CD4-positive, alpha-beta memory T cell (primary cell): ENCODE measurements at regions not wholly inside any gene's neighbourhood (a gene's known extent, or its start where the extent isn't known, plus 50 kb on each side); places are given as distances from the start of the nearest gene placed in this dataset.

Experiments
- CTCF ChIA-PET: fragments of 350-600 bp; sonication (Branson Sonifier 250); formaldehyde crosslinking; loops from one replicate; lab custom pipeline; 2021; ENCODE audit warnings: inconsistent platforms; ENCODE audit not compliant: partially characterized antibody; lab: Charles Lee
- POLR2A ChIA-PET: fragments of 350-600 bp; sonication (Branson Sonifier 250); formaldehyde crosslinking; loops from one replicate; lab custom pipeline; 2021; ENCODE audit not compliant: partially characterized antibody; lab: Charles Lee
- DNase-seq, 5 donors: peaks; one replicate each; pipeline versions ENCODE4 v3.0.0 to v3.0.0-alpha.2; 2020 to 2022; ENCODE audit warnings: mixed read lengths in 1 of 5
- H3K27ac ChIP-seq: one replicate; pipeline ENCODE4 v1.7.0; 2013; ENCODE audit warnings: low read depth, low read length
- H3K27me3 ChIP-seq: 2 replicates; pipeline ENCODE4 v1.7.0; 2013; ENCODE audit warnings: mild to moderate bottlenecking, low read length, moderate library complexity; ENCODE audit not compliant: insufficient read depth
- H3K36me3 ChIP-seq: 2 replicates; pipeline ENCODE4 v1.7.0; 2013; ENCODE audit warnings: mild to moderate bottlenecking, low read length, moderate library complexity; ENCODE audit not compliant: insufficient read depth
- H3K4me1 ChIP-seq: 2 replicates; pipeline ENCODE4 v1.7.0; 2013; ENCODE audit warnings: mild to moderate bottlenecking, low read length, moderate library complexity; ENCODE audit not compliant: insufficient read depth
- H3K4me3 ChIP-seq, 2 donors: one replicate each; pipeline ENCODE4 v1.7.0; 2013; ENCODE audit warnings: low read length in 2 of 2, mild to moderate bottlenecking in 1 of 2
- H3K9me3 ChIP-seq, 2 donors: one replicate each; pipeline ENCODE4 v1.7.0; 2013; ENCODE audit warnings: low read length in 2 of 2, control low read depth in 1 of 2; ENCODE audit not compliant: control insufficient read depth in 1 of 2
- H3K27ac Mint-ChIP-seq, 7 donors: one replicate each; pipeline ENCODE4 v1.8.0; 2020 to 2021; ENCODE audit warnings: mixed read lengths in 7 of 7, mild to moderate bottlenecking in 6 of 7, inconsistent platforms in 3 of 7, moderate library complexity in 3 of 7
- H3K27me3 Mint-ChIP-seq, 2 donors: one replicate each; pipeline ENCODE4 v1.8.0; 2020 to 2021; ENCODE audit warnings: mixed read lengths in 2 of 2
- H3K36me3 Mint-ChIP-seq, 2 donors: one replicate each; pipeline ENCODE4 v1.8.0; 2020 to 2021; ENCODE audit warnings: mixed read lengths in 2 of 2, inconsistent platforms in 1 of 2, mild to moderate bottlenecking in 1 of 2
- H3K4me1 Mint-ChIP-seq, 4 donors: one replicate each; pipeline ENCODE4 v1.8.0; 2020 to 2021; ENCODE audit warnings: mixed read lengths in 4 of 4, mild to moderate bottlenecking in 1 of 4
- H3K4me3 Mint-ChIP-seq, 8 donors: one replicate each; pipeline ENCODE4 v1.8.0; 2020 to 2021; ENCODE audit warnings: mixed read lengths in 8 of 8, mild to moderate bottlenecking in 7 of 8, moderate library complexity in 6 of 8, inconsistent platforms in 3 of 8
- H3K9me3 Mint-ChIP-seq, 8 donors: one replicate each; pipeline ENCODE4 v1.8.0; 2020 to 2021; ENCODE audit warnings: mixed read lengths in 8 of 8, mild to moderate bottlenecking in 5 of 8, inconsistent platforms in 3 of 8, moderate library complexity in 1 of 8
- intact Hi-C: fragments of 100-400 bp; cut with micrococcal nuclease; formaldehyde crosslinking; loops from one replicate; pipeline ENCODE4 v1.15.1; 2023

DNA sequence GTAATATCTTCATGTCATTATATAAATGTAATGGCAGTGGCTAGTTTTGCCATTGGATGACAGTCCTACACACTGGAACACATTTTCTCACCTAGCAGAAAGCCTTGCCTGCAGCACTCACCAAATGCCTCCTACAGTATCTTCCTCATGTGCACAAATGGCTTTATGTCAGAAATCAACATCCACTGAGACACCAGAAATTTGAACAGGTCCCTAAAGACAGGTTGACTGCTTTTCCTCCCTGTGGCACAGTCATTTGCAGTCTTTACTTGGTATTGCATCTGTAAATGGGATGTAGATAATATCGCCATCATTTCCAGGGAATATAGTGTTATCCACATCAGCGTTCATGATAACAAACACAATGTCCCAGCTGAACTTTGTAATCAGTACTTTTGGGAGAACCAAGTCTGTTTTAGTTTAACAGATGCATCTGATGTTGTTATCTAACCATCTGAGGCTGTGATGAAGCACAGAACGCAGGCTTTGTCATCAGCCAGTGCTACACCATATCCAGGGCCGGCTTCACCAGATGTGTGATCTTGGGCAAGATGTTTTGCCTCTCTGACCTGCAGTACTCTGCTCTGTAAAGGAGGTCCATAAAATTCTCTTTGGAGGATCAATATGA, 83.9 kb upstream of the TAS2R1 start:
- no peak overlapping the region for H3K27ac Mint-ChIP-seq
- H3K4me1 Mint-ChIP-seq: no peaks in the 10 kb centered on the region
- H3K27me3 Mint-ChIP-seq: peaks cover 0 to 1% of the 10 kb centered on the region in 2 donors
- no peak overlapping the region for H3K4me3 Mint-ChIP-seq
- Histone ChIP-seq H3K27ac (no peak overlapping the region), H3K4me1 (no peaks in the 10 kb centered on the region), H3K9me3 (no peaks in the 10 kb centered on the region), H3K4me3 (no peak overlapping the region), H3K36me3 (no peaks in the 10 kb centered on the region), H3K27me3 (no peaks in the 10 kb centered on the region)
- no peak for DNase-seq
- ChIA-PET CTCF (no interaction called here), POLR2A (no interaction called here)
- intact Hi-C loops: no loop called here
- H3K9me3 Mint-ChIP-seq: peaks cover 0 to 9% (median 6%) of the 10 kb centered on the region in 8 donors
- no peaks in the 10 kb centered on the region for H3K36me3 Mint-ChIP-seq

GRCh38 chr5:9713356-9713755, 83.2 kb upstream of the TAS2R1 start:
- Histone ChIP-seq H3K9me3 (no peaks in the 10 kb centered on the region), H3K27me3 (no peaks in the 10 kb centered on the region), H3K27ac (no peak overlapping the region), H3K36me3 (no peaks in the 10 kb centered on the region), H3K4me3 (no peak overlapping the region), H3K4me1 (no peaks in the 10 kb centered on the region)
- Mint-ChIP-seq H3K4me3 (no peak overlapping the region), H3K27ac (no peak overlapping the region), H3K27me3 (peaks cover 0 to 1% of the 10 kb centered on the region in 2 donors), H3K36me3 (no peaks in the 10 kb centered on the region), H3K4me1 (no peaks in the 10 kb centered on the region), H3K9me3 (peaks cover 0 to 13% (median 7%) of the 10 kb centered on the region in 8 donors)
- POLR2A ChIA-PET: no interaction called here
- intact Hi-C loops: no loop called here
- CTCF ChIA-PET: no interaction called here
- no peak for DNase-seq

DNA sequence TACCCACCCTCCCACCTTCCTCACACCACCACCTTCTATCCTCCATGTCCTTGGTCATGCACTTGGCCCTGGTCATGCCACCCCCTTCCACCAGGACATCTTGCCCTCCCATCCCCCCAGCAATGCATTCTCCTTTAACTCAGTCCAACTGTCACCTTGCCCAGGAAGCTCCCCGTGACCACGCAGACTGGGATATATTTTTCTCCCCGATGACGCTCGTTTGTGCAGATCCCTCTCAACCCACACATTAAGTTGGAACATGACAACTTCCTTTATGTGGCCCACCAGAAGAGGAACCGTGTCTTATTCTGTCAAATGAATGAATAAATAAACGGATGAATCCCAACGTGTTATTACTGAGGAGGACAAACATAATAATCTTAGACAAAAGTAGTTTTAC, 82.8 kb upstream of the TAS2R1 start:
- Mint-ChIP-seq H3K27me3 (peaks cover 0 to 1% of the 10 kb centered on the region in 2 donors), H3K36me3 (no peaks in the 10 kb centered on the region), H3K9me3 (peaks cover 0 to 14% (median 6%) of the 10 kb centered on the region in 8 donors), H3K27ac (no peak overlapping the region), H3K4me1 (no peaks in the 10 kb centered on the region), H3K4me3 (no peak overlapping the region)
- Histone ChIP-seq H3K27ac (no peak overlapping the region), H3K4me3 (no peak overlapping the region), H3K4me1 (no peaks in the 10 kb centered on the region), H3K36me3 (no peaks in the 10 kb centered on the region), H3K27me3 (no peaks in the 10 kb centered on the region), H3K9me3 (no peaks in the 10 kb centered on the region)
- DNase-seq: no peak
- intact Hi-C loops: no loop called here
- ChIA-PET CTCF (no interaction called here), POLR2A (no interaction called here)

GRCh38 chr5:9712506-9712905, 82.4 kb upstream of the TAS2R1 start:
- Mint-ChIP-seq H3K27ac (no peak overlapping the region), H3K4me3 (no peak overlapping the region), H3K27me3 (peaks cover 0 to 1% of the 10 kb centered on the region in 2 donors), H3K4me1 (no peaks in the 10 kb centered on the region), H3K36me3 (no peaks in the 10 kb centered on the region), H3K9me3 (peaks cover 0 to 14% (median 6%) of the 10 kb centered on the region in 8 donors)
- POLR2A ChIA-PET: no interaction called here
- CTCF ChIA-PET: no interaction called here
- Histone ChIP-seq H3K27ac (no peak overlapping the region), H3K4me3 (no peak overlapping the region), H3K36me3 (no peaks in the 10 kb centered on the region), H3K9me3 (no peaks in the 10 kb centered on the region), H3K4me1 (no peaks in the 10 kb centered on the region), H3K27me3 (no peaks in the 10 kb centered on the region)
- DNase-seq: no peak
- intact Hi-C loops: no loop called here

- H3K9me3 ChIP-seq: no peaks in the 10 kb centered on the region
- no peak overlapping the region for H3K4me3 ChIP-seq
- POLR2A ChIA-PET: no interaction called here
- no peak for DNase-seq
- peaks cover 0 to 1% of the 10 kb centered on the region in 2 donors for H3K27me3 Mint-ChIP-seq
- no peaks in the 10 kb centered on the region for H3K27me3 ChIP-seq
- no peaks in the 10 kb centered on the region for H3K4me1 ChIP-seq
- no peak overlapping the region for H3K27ac ChIP-seq
- no peaks in the 10 kb centered on the region for H3K36me3 Mint-ChIP-seq
- no peaks in the 10 kb centered on the region for H3K4me1 Mint-ChIP-seq
- H3K9me3 Mint-ChIP-seq: peaks cover 2 to 18% (median 6%) of the 10 kb centered on the region in 8 donors
- H3K27ac Mint-ChIP-seq: no peak overlapping the region
- H3K36me3 ChIP-seq: no peaks in the 10 kb centered on the region
- CTCF ChIA-PET: no interaction called here
- intact Hi-C loops: no loop called here
- no peak overlapping the region for H3K4me3 Mint-ChIP-seq
Measured at GRCh38 chr5:9710069-9710468, 79.9 kb upstream of the TAS2R1 start.

DNA sequence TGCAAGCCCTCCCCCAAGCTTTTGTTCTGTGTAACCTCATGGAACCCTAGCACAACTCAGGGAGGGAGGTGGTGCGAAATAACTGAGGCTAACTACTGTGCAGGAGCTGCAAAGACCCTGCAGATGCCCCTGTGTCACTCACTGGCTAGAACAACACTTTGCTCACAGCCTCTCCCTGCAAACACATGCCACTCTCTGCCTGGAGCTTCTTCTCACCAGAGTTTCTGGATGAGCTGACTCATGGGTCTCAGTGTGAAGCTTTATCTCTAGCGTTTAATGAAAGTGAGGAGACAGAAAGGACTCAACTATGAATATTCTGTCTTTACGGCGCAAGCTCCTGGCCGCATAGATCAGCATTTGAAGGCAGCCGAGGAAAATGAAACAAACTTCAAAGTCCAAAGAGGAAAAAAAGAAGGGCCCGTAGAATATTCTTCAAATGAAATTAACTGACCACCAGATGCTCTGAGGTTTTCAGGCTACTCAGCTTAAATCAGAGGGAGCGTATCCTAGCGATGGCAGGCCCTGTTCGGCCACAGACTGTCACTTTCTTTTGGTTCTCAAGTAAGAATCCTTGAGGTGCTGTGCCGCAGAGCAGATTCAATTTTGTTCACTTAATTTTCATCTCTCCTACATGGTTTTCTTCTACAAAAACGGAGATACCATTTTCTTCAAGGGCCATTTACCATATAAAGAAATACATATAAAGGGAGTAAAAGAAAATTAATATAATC, 77.7 kb upstream of the TAS2R1 start:
- peaks cover 0 to 1% of the 10 kb centered on the region in 2 donors for H3K27me3 Mint-ChIP-seq
- DNase-seq: no peak
- H3K27ac ChIP-seq: no peak overlapping the region
- H3K4me3 ChIP-seq: no peak overlapping the region
- ChIA-PET POLR2A (no interaction called here), CTCF (no interaction called here)
- no peaks in the 10 kb centered on the region for H3K4me1 Mint-ChIP-seq
- no peaks in the 10 kb centered on the region for H3K36me3 Mint-ChIP-seq
- no peaks in the 10 kb centered on the region for H3K27me3 ChIP-seq
- no peak overlapping the region for H3K4me3 Mint-ChIP-seq
- H3K9me3 Mint-ChIP-seq: peaks cover 2 to 18% (median 5%) of the 10 kb centered on the region in 8 donors
- no peak overlapping the region for H3K27ac Mint-ChIP-seq
- no peaks in the 10 kb centered on the region for H3K9me3 ChIP-seq
- intact Hi-C loops: no loop called here
- no peaks in the 10 kb centered on the region for H3K4me1 ChIP-seq
- H3K36me3 ChIP-seq: no peaks in the 10 kb centered on the region

DNA sequence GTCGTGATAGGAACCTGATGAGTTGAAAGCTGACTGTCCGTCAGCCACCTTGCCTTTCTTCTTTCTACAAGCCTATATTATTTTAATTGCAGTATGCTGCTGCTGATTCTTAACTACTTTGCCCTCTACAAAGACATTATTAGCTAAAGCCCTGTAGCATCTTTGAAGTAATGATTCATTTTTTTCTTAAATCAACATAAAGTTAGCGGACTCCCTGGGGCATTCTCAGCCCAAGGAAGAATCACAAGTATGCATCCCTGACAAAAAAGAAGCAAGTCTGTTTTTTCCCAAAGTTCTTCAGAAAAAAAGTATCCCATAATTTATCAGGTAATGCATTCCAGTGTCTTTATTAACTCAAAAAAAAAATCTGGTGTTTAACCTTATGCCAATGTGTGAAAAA, 69.5 kb upstream of the TAS2R1 start:
- no peaks in the 10 kb centered on the region for H3K4me1 Mint-ChIP-seq
- peaks cover 0 to 3% (median 0%) of the 10 kb centered on the region in 8 donors for H3K9me3 Mint-ChIP-seq
- DNase-seq: no peak
- H3K4me3 ChIP-seq: no peak overlapping the region
- H3K27ac Mint-ChIP-seq: no peak overlapping the region
- H3K36me3 ChIP-seq: no peaks in the 10 kb centered on the region
- no peak overlapping the region for H3K4me3 Mint-ChIP-seq
- H3K27me3 Mint-ChIP-seq: no peaks in the 10 kb centered on the region
- no peaks in the 10 kb centered on the region for H3K4me1 ChIP-seq
- intact Hi-C loops: no loop called here
- POLR2A ChIA-PET: no interaction called here
- no peak overlapping the region for H3K27ac ChIP-seq
- H3K36me3 Mint-ChIP-seq: no peaks in the 10 kb centered on the region
- CTCF ChIA-PET: no interaction called here
- H3K27me3 ChIP-seq: no peaks in the 10 kb centered on the region
- H3K9me3 ChIP-seq: no peaks in the 10 kb centered on the region
